IMR-90 (cell line): ENCODE measurements at regions not wholly inside any gene's neighbourhood (a gene's known extent, or its start where the extent isn't known, plus 50 kb on each side); places are given as distances from the start of the nearest gene placed in this dataset.

Experiments used
- ATAC-seq: fragments of 200-7000 bp; cut with Tn5 transposase; 2 replicates; pipeline ENCODE4 v1.9.1; 2020; ENCODE audit warnings: low read depth, mild to moderate bottlenecking, moderate library complexity
- BruUV-seq: library from RNA; stranded (reverse); fragments of 400-500 nt; replicated peaks from 2 replicates; lab custom pipeline; 2021; lab: Mats Ljungman, UMichigan
- CTCF ChIA-PET: fragments of 300-600 bp; formaldehyde crosslinking; extraction: SDS; loops from one replicate; lab custom pipeline; 2021; ENCODE audit warnings: antibody characterized with exemption; lab: Yijun Ruan, JAX
- POLR2A ChIA-PET: fragments of 300-600 bp; sonication (Branson Sonifier 250); formaldehyde crosslinking; loops from one replicate; lab custom pipeline; 2022; ENCODE audit warnings: antibody characterized with exemption; ENCODE audit not compliant: unreplicated experiment; lab: Charles Lee
- DNase-seq: peaks from one replicate; pipeline ENCODE4 v3.0.0; 2013
- H2AFZ ChIP-seq: replicated peaks from 2 replicates; pipeline ENCODE3; 2013; ENCODE audit warnings: low read length, mild to moderate bottlenecking; ENCODE audit not compliant: poor library complexity
- H2AK5ac ChIP-seq: 2 replicates; pipeline ENCODE4 v1.6.1; 2013; ENCODE audit warnings: low read depth, low read length, inconsistent platforms
- H2AK9ac ChIP-seq: replicated peaks from 2 replicates; pipeline ENCODE3; 2013; ENCODE audit warnings: mild to moderate bottlenecking, low read depth, low read length, moderate library complexity; ENCODE audit not compliant: poor library complexity
- H2BK120ac ChIP-seq: 2 replicates; pipeline ENCODE4 v1.6.1; 2013; ENCODE audit warnings: low read depth, low read length, inconsistent platforms
- H2BK15ac ChIP-seq: 3 replicates; pipeline ENCODE4 v1.6.1; 2013; ENCODE audit warnings: low read depth, low read length, inconsistent platforms
- H2BK20ac ChIP-seq: 2 replicates; pipeline ENCODE4 v1.6.1; 2013; ENCODE audit warnings: low read depth, mild to moderate bottlenecking, inconsistent platforms, low read length, moderate library complexity
- H2BK5ac ChIP-seq: 2 replicates; pipeline ENCODE4 v1.6.1; 2013; ENCODE audit warnings: mild to moderate bottlenecking, low read depth, low read length, inconsistent platforms; ENCODE audit not compliant: poor library complexity, severe bottlenecking
- H3K14ac ChIP-seq: replicated peaks from 2 replicates; pipeline ENCODE4 v1.6.1; 2013; ENCODE audit warnings: low read depth, low read length, inconsistent platforms
- H3K18ac ChIP-seq: 2 replicates; pipeline ENCODE4 v1.6.1; 2013; ENCODE audit warnings: low read depth, low read length, control low read depth
- H3K23ac ChIP-seq: 2 replicates; pipeline ENCODE4 v1.6.1; 2013; ENCODE audit warnings: low read depth, low read length, inconsistent platforms
- H3K27ac ChIP-seq: 2 replicates; pipeline ENCODE4 v1.5.1; 2013; ENCODE audit warnings: mild to moderate bottlenecking, control low read depth, low read length; ENCODE audit not compliant: insufficient read depth
- H3K27me3 ChIP-seq: 2 replicates; pipeline ENCODE4 v1.6.1; 2013; ENCODE audit warnings: low read length; ENCODE audit not compliant: control insufficient read depth, insufficient read depth
- H3K36me3 ChIP-seq: 2 replicates; pipeline ENCODE4 v1.6.1; 2013; ENCODE audit warnings: low read length, mixed read lengths; ENCODE audit not compliant: control insufficient read depth, insufficient read depth
- H3K4ac ChIP-seq: 2 replicates; pipeline ENCODE4 v1.6.1; 2013; ENCODE audit warnings: low read depth, low read length, inconsistent platforms
- H3K4me1 ChIP-seq: 2 replicates; pipeline ENCODE4 v1.6.1; 2013; ENCODE audit warnings: low read length, mixed read lengths; ENCODE audit not compliant: control insufficient read depth, insufficient read depth
- H3K4me2 ChIP-seq: 2 replicates; pipeline ENCODE4 v1.6.1; 2013; ENCODE audit warnings: low read depth, mild to moderate bottlenecking, control low read depth, low read length, moderate library complexity
- H3K4me3 ChIP-seq: 2 replicates; pipeline ENCODE4 v1.5.1; 2013; ENCODE audit warnings: low read depth, mild to moderate bottlenecking, control low read depth, low read length, moderate library complexity; ENCODE audit not compliant: insufficient read depth
- H3K56ac ChIP-seq: 2 replicates; pipeline ENCODE4 v1.6.1; 2013; ENCODE audit warnings: low read length, inconsistent platforms; ENCODE audit not compliant: insufficient read depth; ENCODE audit errors: extremely low read depth
- H3K79me1 ChIP-seq, 2 experiments: 2 replicates each; pipeline ENCODE4 v1.6.1; 2013; ENCODE audit warnings: low read length in 2 of 2, inconsistent platforms in 1 of 2, low read depth in 1 of 2
- H3K9ac ChIP-seq: 2 replicates; pipeline ENCODE4 v1.6.1; 2013; ENCODE audit warnings: low read depth, low read length, control low read depth
- H3K9me1 ChIP-seq: 2 replicates; pipeline ENCODE4 v1.6.1; 2013; ENCODE audit warnings: low read length, inconsistent platforms; ENCODE audit not compliant: insufficient read depth
- H3K9me3 ChIP-seq: 2 replicates; pipeline ENCODE4 v1.6.1; 2013; ENCODE audit warnings: low read length; ENCODE audit not compliant: control insufficient read depth, insufficient read depth
- H4K20me1 ChIP-seq: 2 replicates; pipeline ENCODE4 v1.6.1; 2013; ENCODE audit warnings: low read length, inconsistent platforms; ENCODE audit not compliant: insufficient read depth
- H4K5ac ChIP-seq: 2 replicates; pipeline ENCODE4 v1.6.1; 2013; ENCODE audit warnings: mild to moderate bottlenecking, low read depth, low read length, control low read depth
- H4K8ac ChIP-seq, 2 experiments: 2 replicates each; pipeline ENCODE4 v1.6.1; 2013; ENCODE audit warnings: low read depth in 2 of 2, low read length in 2 of 2, control low read depth in 1 of 2, inconsistent platforms in 1 of 2
- H4K91ac ChIP-seq: 2 replicates; pipeline ENCODE4 v1.6.1; 2013; ENCODE audit warnings: low read depth, low read length, inconsistent platforms; ENCODE audit not compliant: insufficient read depth
- MAFK ChIP-seq: IDR thresholded peaks from 2 replicates; pipeline ENCODE4 v1.6.1; 2012; ENCODE audit warnings: low read depth, low read length, improper control_type of control experiment
- MAZ ChIP-seq: IDR thresholded peaks from 2 replicates; pipeline ENCODE4 v1.6.1; 2012; ENCODE audit warnings: low read depth, mild to moderate bottlenecking, low read length, improper control_type of control experiment, moderate library complexity, borderline replicate concordance
- SMC3 ChIP-seq: fragments of 150-350 bp; IDR thresholded peaks from 2 replicates; pipeline ENCODE4 v1.6.1; 2016; ENCODE audit warnings: low read depth, mild to moderate bottlenecking, antibody characterized with exemption, low read length, moderate library complexity
- WGBS, 2 experiments: methylation state at CpG; one replicate each; pipeline versions ENCODE4 v1.1.5 to v1.1.7; 2013; ENCODE audit warnings: missing lambda C conversion rate in 2 of 2; ENCODE audit not compliant: insufficient read length in 1 of 2; ENCODE audit errors: extremely low coverage in 2 of 2; 5-methylcytosine and 5-hydroxymethylcytosine counted together
- dilution Hi-C: fragments of 300-500 bp; cut with HindIII; formaldehyde crosslinking; loops from one replicate; pipeline ENCODE4 v1.14.3; 2018; ENCODE audit warnings: low sequenced_read_pairs; ENCODE audit not compliant: unreplicated experiment
- in situ Hi-C: fragments of 300-500 bp; cut with MboI; formaldehyde crosslinking; loops from 3 replicates; pipeline ENCODE4 v1.14.3; 2019; ENCODE audit warnings: low sequenced_read_pairs, inconsistent platforms, mixed read lengths
- intact Hi-C: fragments of 100-400 bp; cut with micrococcal nuclease; formaldehyde crosslinking; loops from 2 replicates; pipeline ENCODE4 v1.10.0; 2022
- TF ChIP-seq, protein P1 (sequence below): fragments of 150-350 bp; IDR thresholded peaks from 2 replicates; pipeline ENCODE4 v1.6.1; 2017; ENCODE audit warnings: mild to moderate bottlenecking, antibody characterized with exemption, low read length, low read depth

DNA sequence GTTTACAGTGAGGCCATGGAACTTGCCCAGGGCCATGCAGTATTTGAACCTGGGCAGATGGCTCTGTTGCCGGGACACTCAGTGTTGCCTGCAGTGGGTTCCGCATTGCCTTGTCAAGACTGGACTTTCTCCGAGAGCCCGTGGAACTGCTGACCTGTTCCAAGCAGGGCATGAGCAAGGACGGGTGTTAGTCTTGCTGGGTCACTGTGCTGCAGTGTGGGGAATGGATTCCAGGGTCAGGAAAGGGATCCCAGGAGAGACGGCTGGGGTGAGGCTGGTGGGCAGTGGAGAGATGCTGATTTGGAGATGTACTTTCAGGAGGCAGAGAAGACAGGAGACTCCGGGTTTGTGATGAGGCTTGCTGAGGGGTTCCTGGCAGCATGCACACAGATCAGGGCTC, 348.7 kb upstream of the HS6ST1 start:
- Histone ChIP-seq H2AK9ac (no peak overlapping the region), H3K9me3 (peaks cover 3% of the 10 kb centered on the region; the same call in 1 of the 2 replicates), H3K23ac (no peak overlapping the region), H3K4me1 (no peaks in the 10 kb centered on the region; the same call in 1 of the 2 replicates), H3K14ac (no peak overlapping the region), H3K27ac (no peak overlapping the region), H3K56ac (no peak overlapping the region), H3K79me1 (no peaks in the 10 kb centered on the region), H2BK5ac (no peak overlapping the region), H3K4ac (no peak overlapping the region), H3K36me3 (no peaks in the 10 kb centered on the region), H3K27me3 (peaks cover 22% of the 10 kb centered on the region; the same call in 1 of the 2 replicates), H3K9ac (no peak overlapping the region), H4K91ac (no peak overlapping the region), H3K4me3 (no peak overlapping the region), H4K20me1 (no peaks in the 10 kb centered on the region), H3K9me1 (no peaks in the 10 kb centered on the region), H2AK5ac (no peak overlapping the region), H2AFZ (no peak overlapping the region), H2BK15ac (no peak overlapping the region), H4K5ac (no peak overlapping the region), H2BK120ac (no peak overlapping the region), H3K4me2 (no peak overlapping the region), H4K8ac (no peak overlapping the region), H3K18ac (no peak overlapping the region), H2BK20ac (no peak overlapping the region)
- no TSS peak for BruUV-seq
- intact Hi-C loops (no loop called here), dilution Hi-C loops (no loop called here), in situ Hi-C loops (no loop called here)
- ChIA-PET CTCF (no interaction called here), POLR2A (no interaction called here)
- WGBS, 2 experiments = 80% methylated on average over 6 of the region's 7 CpGs; no CpG with 5 or more reads in 1 of the 2 experiments
- DNase-seq (no peak), ATAC-seq (no peak)
- TF ChIP-seq MAZ = no peak
- no peak for TF ChIP-seq SMC3
- TF ChIP-seq, protein P1, sequence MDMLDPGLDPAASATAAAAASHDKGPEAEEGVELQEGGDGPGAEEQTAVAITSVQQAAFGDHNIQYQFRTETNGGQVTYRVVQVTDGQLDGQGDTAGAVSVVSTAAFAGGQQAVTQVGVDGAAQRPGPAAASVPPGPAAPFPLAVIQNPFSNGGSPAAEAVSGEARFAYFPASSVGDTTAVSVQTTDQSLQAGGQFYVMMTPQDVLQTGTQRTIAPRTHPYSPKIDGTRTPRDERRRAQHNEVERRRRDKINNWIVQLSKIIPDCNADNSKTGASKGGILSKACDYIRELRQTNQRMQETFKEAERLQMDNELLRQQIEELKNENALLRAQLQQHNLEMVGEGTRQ = no peak
- no peak for TF ChIP-seq MAFK
